Activated CD8-positive, alpha-beta T cell treated with anti-CD3 and anti-CD28 coated beads, Interleukin-2, amount 10 ng/mL, durations not matched to agents 7 days and 5 days (primary cell): ENCODE measurements at regions not wholly inside any gene's neighbourhood (a gene's known extent, or its start where the extent isn't known, plus 50 kb on each side); places are given as distances from the start of the nearest gene placed in this dataset.

Source experiments
- ATAC-seq: fragments of 150-1000 bp; cut with Tn5 transposase; one replicate; pipeline ENCODE4 v1.10.0; 2021; ENCODE audit warnings: moderate library complexity
- CTCF ChIA-PET: fragments of 350-600 bp; sonication (Branson Sonifier 250); formaldehyde crosslinking; loops from one replicate; lab custom pipeline; 2021; ENCODE audit warnings: antibody characterized with exemption; lab: Charles Lee
- POLR2A ChIA-PET: fragments of 350-600 bp; sonication (Branson Sonifier 250); formaldehyde crosslinking; loops from one replicate; lab custom pipeline; 2021; ENCODE audit warnings: antibody characterized with exemption; lab: Charles Lee
- DNase-seq: peaks from one replicate; pipeline ENCODE4 v3.0.0-alpha.2; 2020
- H3K27ac Mint-ChIP-seq: one replicate; pipeline ENCODE4 v1.8.0; 2021; ENCODE audit warnings: mild to moderate bottlenecking, mixed read lengths
- H3K27me3 Mint-ChIP-seq: one replicate; pipeline ENCODE4 v1.8.0; 2021; ENCODE audit warnings: low read depth, mixed read lengths
- H3K36me3 Mint-ChIP-seq: one replicate; pipeline ENCODE4 v1.8.0; 2021; ENCODE audit warnings: low read depth, mixed read lengths
- H3K4me1 Mint-ChIP-seq: one replicate; pipeline ENCODE4 v1.8.0; 2021; ENCODE audit warnings: low read depth, mixed read lengths
- H3K4me3 Mint-ChIP-seq: one replicate; pipeline ENCODE4 v1.8.0; 2021; ENCODE audit warnings: mild to moderate bottlenecking, mixed read lengths
- H3K9me3 Mint-ChIP-seq: one replicate; pipeline ENCODE4 v1.8.0; 2022; ENCODE audit warnings: mixed read lengths; ENCODE audit not compliant: insufficient read depth

DNA sequence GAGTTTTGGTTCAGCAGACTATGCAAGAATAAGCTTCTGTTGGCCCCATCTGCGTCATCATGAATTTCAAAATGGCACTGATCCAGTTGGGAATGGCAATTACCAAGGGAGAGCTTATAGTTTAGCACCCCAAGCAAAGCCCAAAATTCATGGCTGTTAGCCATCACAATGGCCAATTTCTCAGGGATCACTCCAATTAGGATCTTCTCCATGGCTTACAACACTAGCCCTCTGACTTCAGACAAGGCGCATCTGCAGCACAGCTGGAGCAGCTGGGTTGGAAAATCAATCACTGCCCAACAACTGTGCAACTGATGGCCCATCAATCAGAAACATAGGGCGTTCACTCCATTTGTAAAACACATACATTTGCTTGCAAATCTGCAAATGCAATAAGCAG is 273.6 kb downstream of the SRBD1 start:
- ChIA-PET CTCF (no interaction called here), POLR2A (no interaction called here)
- ATAC-seq: no peak
- Mint-ChIP-seq H3K4me3 (no peak overlapping the region), H3K27ac (no peak overlapping the region), H3K9me3 (no peaks in the 10 kb centered on the region), H3K36me3 (no peaks in the 10 kb centered on the region), H3K4me1 (no peaks in the 10 kb centered on the region), H3K27me3 (no peaks in the 10 kb centered on the region)
- DNase-seq: no peak

DNA sequence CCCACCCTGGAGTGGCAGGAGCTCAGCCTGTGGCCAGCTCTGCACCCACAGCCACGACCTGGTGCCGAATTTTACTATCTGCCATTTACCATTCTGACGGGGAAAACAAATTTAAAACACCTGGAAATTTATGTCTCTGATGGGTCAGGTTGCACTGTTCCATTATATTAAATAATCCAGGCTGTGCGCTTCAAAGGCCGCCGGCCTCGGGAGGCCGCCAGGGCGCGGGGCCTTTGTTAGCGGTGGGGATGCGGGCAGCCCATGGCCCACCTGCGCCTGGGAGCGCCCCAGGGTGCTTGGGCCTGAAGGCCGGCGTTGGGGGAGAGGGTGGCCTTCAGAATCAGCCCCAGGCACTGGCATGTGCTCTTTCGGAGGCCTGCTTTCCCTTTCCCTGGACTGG is 276.9 kb downstream of the SRBD1 start:
- Mint-ChIP-seq H3K27me3 (no peaks in the 10 kb centered on the region), H3K4me1 (no peaks in the 10 kb centered on the region), H3K27ac (no peak overlapping the region), H3K4me3 (no peak overlapping the region), H3K36me3 (no peaks in the 10 kb centered on the region), H3K9me3 (no peaks in the 10 kb centered on the region)
- no peak for DNase-seq
- no peak for ATAC-seq
- CTCF ChIA-PET: no interaction called here
- POLR2A ChIA-PET: no interaction called here

DNA sequence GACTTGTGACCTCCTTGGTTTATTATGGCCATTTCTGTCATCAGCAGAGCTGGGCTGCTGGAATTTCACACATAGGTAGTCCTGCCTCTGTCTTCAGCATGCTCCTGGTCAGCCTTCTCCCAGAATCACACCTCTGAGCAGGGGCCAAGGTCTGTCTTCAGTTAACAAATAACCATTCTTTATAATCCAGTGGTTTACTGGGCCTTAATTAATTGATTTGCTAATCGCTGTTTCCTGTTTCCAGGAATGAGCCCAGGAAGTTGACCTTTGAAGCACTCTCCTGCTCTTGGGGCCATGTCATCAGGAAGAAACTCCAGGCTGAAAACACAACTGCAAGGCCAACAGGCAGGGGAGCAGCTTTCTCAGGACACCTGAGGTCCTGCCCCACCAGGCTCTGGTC is 278.5 kb downstream of the SRBD1 start:
- DNase-seq (no peak), ATAC-seq (no peak)
- no peak overlapping the region for H3K4me3 Mint-ChIP-seq
- H3K27ac Mint-ChIP-seq: no peak overlapping the region
- no peaks in the 10 kb centered on the region for H3K36me3 Mint-ChIP-seq
- ChIA-PET POLR2A (no interaction called here), CTCF (no interaction called here)
- no peaks in the 10 kb centered on the region for H3K4me1 Mint-ChIP-seq
- H3K9me3 Mint-ChIP-seq: no peaks in the 10 kb centered on the region
- peaks cover 1% of the 10 kb centered on the region for H3K27me3 Mint-ChIP-seq

DNA sequence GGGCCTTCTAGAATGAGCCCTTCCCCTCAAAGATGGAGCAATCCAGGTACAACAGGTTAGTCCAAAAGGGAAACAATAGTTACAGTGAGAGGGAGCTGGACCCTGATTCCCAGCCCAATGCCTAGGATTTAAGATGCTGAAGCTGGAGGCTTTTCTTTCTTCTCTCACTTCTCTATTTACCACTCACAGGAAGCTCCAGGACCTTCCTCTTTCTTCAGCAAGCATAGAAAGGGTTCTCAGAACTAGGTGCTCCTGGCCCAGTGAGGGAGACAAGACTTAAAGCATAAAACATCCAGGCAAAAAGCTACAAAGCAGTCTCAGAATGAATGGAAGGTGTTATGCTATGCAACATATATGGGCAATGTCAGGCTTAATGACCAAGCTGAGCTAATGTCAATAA is 279.0 kb downstream of the SRBD1 start:
- CTCF ChIA-PET: no interaction called here
- no peaks in the 10 kb centered on the region for H3K9me3 Mint-ChIP-seq
- no peaks in the 10 kb centered on the region for H3K4me1 Mint-ChIP-seq
- H3K4me3 Mint-ChIP-seq: no peak overlapping the region
- DNase-seq: no peak
- peaks cover 2% of the 10 kb centered on the region for H3K27me3 Mint-ChIP-seq
- no peak overlapping the region for H3K27ac Mint-ChIP-seq
- no peak for ATAC-seq
- POLR2A ChIA-PET: no interaction called here
- H3K36me3 Mint-ChIP-seq: no peaks in the 10 kb centered on the region

DNA sequence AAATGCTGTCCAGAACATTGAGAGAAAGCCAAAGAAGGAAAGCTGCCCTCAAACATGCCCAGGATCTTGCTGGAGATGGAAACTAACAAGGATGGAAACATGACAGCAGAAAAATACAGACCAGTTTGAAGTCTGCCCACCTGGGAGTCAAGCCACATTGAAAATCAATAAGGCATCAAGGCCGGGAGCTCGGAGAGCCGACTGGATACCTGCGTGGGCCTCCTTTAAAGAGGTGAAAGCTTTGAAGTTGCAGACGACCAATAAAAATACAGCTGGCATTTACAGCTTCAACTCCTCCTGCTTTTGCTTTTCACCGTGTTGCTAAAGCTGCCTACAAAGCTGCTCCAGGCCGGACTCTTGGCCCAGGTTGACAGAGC is 279.7 kb downstream of the SRBD1 start:
- ChIA-PET CTCF (interaction anchor here (0.9 kb wide), 1 partner anchor 306 kb away, joined by 3 read pairs; no protein-coding TSS in a partner anchor), POLR2A (no interaction called here)
- ATAC-seq (no peak), DNase-seq (no peak)
- H3K27me3 Mint-ChIP-seq: peaks cover 5% of the 10 kb centered on the region
- H3K4me3 Mint-ChIP-seq: no peak overlapping the region
- H3K27ac Mint-ChIP-seq: no peak overlapping the region
- no peaks in the 10 kb centered on the region for H3K4me1 Mint-ChIP-seq
- H3K9me3 Mint-ChIP-seq: no peaks in the 10 kb centered on the region
- H3K36me3 Mint-ChIP-seq: no peaks in the 10 kb centered on the region

DNA sequence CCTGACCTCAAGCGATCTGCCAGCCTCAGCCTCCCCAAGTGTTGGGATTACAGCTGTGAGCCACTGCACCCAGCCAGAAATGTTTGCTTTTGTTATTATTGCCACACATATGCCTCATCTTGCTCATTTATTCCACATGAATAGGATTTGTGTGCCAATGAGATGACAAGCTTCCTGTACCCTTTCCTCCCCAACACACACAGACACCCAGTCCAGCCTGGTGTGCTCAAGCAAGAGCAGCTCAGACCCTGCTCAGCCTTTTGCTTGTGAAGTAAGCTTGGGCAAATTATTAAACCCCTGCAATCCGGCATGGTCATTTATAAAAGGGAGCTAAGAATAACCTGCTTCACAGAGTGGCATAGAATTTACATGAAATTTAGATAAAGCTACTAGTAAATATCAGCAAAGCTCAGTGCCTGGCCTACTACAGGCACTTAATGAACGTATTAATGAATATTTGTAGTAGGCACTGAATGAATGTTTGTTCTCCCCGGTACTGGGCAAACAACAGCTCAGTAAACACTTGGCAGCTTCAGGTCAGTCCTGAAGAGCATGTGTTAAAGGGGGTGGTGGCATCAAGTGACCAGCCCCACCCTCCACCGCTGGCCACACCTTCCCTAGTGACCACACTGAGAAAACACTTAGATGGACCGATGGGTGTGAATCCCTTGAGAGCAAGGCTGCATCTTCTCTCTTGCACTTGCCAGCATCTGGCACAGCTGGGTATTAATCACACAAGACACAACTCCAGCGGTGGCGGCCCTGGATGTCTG is 280.2 kb downstream of the SRBD1 start:
- ATAC-seq: no peak

DNA sequence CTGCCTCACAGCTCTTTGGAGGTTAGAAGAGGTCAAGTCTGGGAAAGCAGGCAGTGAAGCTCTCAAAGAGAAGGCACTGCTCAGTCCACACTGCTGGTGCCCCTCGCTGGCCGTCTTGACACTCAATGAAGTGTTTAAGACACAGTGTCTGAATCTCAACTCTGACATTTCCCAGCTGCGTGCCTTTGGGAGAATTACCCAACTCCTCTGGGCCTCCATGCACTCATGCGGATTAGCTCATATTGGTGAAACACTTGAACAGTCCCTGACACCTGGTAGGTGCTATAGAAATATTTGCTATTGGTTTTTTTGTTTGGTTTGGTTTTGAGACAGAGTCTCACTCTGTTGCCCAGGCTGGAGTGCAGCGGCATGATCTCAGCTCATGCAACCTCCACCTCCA is 281.0 kb downstream of the SRBD1 start:
- ChIA-PET POLR2A (no interaction called here), CTCF (no interaction called here)
- no peak overlapping the region for H3K4me3 Mint-ChIP-seq
- no peaks in the 10 kb centered on the region for H3K9me3 Mint-ChIP-seq
- ATAC-seq (no peak), DNase-seq (no peak)
- H3K27me3 Mint-ChIP-seq: peaks cover 11% of the 10 kb centered on the region
- H3K36me3 Mint-ChIP-seq: no peaks in the 10 kb centered on the region
- H3K27ac Mint-ChIP-seq: no peak overlapping the region
- no peaks in the 10 kb centered on the region for H3K4me1 Mint-ChIP-seq

More for the DNA sequence above, 280.2 kb downstream of the SRBD1 start:
- Mint-ChIP-seq H3K36me3 (no peaks in the 10 kb centered on the region), H3K4me1 (no peaks in the 10 kb centered on the region), H3K4me3 (no peak overlapping the region), H3K27ac (no peak overlapping the region), H3K27me3 (peaks cover 6% of the 10 kb centered on the region), H3K9me3 (no peaks in the 10 kb centered on the region)
- POLR2A ChIA-PET: no interaction called here
- CTCF ChIA-PET: interaction anchor here (0.9 kb wide), 1 partner anchor 306 kb away, joined by 3 read pairs; no protein-coding TSS in a partner anchor
- no peak for DNase-seq

DNA sequence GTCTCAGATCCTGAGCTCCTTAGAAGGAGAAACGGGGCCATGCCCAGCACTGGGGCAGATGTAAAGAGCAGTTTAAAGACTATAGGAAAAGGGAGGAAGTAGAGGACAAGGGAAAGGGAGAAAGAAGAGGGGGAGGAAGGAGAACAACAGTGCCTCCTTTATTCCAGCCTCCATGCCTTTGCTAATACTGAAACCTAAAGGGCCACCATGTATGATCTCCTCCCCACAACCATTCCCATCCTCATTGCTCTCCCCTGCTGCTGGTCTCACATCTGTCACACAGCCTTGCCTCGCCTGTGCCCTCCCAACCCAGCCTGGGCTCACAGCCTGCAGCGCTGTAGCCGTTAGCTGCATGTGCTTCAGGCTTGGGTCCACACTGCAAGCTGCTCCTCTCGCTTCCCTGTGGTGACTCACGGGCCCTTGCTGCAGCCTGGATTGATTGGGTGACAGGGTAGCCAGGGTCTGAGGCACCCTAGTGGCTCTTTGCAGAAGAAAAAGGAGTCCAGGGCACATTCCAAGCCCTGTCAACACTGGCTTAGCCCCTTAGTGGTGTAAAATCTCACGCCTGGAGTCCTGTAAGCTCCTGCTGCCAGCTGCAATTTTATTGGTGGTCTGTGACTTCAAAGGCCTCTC is 281.9 kb downstream of the SRBD1 start:
- Mint-ChIP-seq H3K4me1 (no peaks in the 10 kb centered on the region), H3K36me3 (no peaks in the 10 kb centered on the region), H3K27ac (no peak overlapping the region), H3K4me3 (no peak overlapping the region), H3K27me3 (peaks cover 11% of the 10 kb centered on the region), H3K9me3 (no peaks in the 10 kb centered on the region)
- no peak for ATAC-seq
- ChIA-PET CTCF (no interaction called here), POLR2A (no interaction called here)
- no peak for DNase-seq

DNA sequence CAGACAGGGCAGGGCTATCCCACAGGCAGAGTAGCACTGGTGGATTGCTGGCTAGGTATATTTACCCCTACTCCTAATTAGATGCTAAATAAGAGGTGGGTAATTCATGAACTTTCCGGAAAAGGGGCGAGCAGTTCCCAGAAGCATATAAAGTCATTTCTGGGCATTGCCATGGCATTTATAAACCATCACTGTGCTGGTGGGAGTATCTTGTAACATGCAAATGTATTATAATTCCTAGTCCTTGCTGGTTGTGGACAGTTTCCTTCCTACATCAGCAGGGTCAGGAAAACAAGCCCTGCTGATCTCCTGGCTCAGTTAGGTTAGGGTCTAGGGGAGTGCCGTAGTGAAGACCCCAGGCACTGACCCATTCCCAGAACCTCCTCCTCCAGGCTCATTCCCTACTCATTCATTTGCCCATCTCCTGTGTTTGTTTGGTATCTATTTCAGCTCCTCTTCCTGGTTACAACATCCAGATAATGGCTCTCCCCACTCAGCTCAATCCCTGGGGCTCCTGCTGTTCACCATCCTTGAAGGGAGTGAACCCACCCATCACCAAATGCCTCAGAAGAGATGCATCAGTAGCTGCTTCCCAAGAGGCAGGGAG is 282.7 kb downstream of the SRBD1 start:
- Mint-ChIP-seq H3K27me3 (peaks cover 11% of the 10 kb centered on the region), H3K9me3 (no peaks in the 10 kb centered on the region), H3K4me3 (no peak overlapping the region), H3K27ac (no peak overlapping the region), H3K36me3 (no peaks in the 10 kb centered on the region), H3K4me1 (no peaks in the 10 kb centered on the region)
- ChIA-PET POLR2A (no interaction called here), CTCF (no interaction called here)
- ATAC-seq (no peak), DNase-seq (no peak)

DNA sequence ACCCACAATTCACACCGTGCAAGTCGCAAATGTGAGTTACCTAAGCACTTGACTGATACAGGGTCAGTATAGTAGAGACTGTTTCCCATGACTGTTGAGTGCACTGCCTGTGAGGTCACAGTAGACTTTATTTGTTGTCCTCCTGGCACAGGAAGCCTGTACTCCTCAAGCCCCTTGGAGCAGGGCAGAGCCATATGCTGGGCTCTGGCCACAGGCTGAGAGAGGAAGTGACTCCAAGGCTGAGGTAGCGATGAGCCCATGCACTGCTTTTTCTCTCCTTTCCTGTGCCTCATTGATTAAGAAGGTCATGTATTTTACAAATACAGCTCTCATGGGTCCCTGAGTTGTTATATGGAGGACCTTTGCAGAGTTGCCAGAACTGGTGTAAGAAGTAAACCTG is 287.7 kb downstream of the SRBD1 start:
- no peak for DNase-seq
- ChIA-PET POLR2A (no interaction called here), CTCF (no interaction called here)
- Mint-ChIP-seq H3K4me1 (no peaks in the 10 kb centered on the region), H3K27me3 (peaks cover 11% of the 10 kb centered on the region), H3K27ac (no peak overlapping the region), H3K9me3 (no peaks in the 10 kb centered on the region), H3K4me3 (no peak overlapping the region), H3K36me3 (no peaks in the 10 kb centered on the region)
- no peak for ATAC-seq

DNA sequence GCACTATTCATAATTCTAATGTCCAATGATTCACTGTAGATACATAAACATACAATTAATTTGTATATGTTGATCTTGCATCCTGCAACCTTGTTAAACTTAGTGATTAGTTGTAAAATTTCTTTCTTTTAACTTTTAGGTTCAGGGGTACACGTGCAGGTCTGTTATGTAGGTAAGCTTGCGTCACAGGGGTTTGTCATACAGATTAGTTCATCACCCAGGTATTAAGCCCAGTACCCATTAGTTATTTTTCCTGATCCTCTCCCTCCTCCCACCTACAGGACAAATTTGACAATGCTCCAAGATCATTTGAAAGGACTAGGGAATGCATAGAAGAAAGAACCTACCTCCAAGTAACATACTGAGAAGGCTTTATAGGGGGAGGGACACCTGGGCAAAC is 290.1 kb downstream of the SRBD1 start:
- ChIA-PET POLR2A (no interaction called here), CTCF (no interaction called here)
- H3K27me3 Mint-ChIP-seq: peaks cover 6% of the 10 kb centered on the region
- H3K4me3 Mint-ChIP-seq: no peak overlapping the region
- no peaks in the 10 kb centered on the region for H3K4me1 Mint-ChIP-seq
- DNase-seq (no peak), ATAC-seq (no peak)
- no peaks in the 10 kb centered on the region for H3K9me3 Mint-ChIP-seq
- no peaks in the 10 kb centered on the region for H3K36me3 Mint-ChIP-seq
- no peak overlapping the region for H3K27ac Mint-ChIP-seq

DNA sequence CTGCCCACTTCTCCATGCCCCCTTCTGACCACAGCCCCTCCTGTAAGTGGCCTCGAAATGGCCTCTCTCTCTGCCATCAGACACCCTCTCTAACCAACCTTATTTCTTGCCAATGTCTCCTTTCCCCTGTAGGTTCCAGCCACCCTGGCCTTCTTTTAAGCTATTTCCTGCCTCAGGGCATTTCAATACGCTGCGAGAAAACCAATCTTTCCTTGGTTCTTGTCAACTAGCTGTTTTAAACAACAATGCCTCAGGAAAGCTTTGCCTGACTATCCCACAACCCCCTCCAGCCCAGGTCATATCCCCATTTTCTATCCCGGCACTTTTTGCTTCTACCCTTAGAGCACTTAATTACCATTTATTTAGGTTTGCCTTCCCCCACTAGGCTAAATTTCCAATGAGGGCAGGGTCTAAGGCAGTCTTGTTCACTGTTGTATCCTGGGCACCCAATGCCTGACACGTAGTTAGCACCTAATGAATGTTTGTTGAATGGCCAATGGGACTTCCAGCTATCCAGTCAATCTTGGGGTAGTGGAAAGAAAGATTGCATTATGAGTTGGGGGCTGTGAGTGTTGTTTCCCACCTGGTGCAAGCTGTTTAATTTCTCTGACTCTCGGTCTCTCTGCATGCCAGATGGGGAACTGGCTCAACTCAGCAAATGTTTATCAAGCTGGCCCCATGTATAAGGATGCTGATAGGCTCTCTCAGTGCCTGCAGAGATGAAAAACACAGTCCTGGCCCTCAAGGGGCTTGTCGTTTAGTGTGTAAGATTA is 291.2 kb downstream of the SRBD1 start:
- H3K4me1 Mint-ChIP-seq: no peaks in the 10 kb centered on the region
- POLR2A ChIA-PET: no interaction called here
- no peak overlapping the region for H3K4me3 Mint-ChIP-seq
- no peaks in the 10 kb centered on the region for H3K9me3 Mint-ChIP-seq
- DNase-seq (no peak), ATAC-seq (no peak)
- no peaks in the 10 kb centered on the region for H3K36me3 Mint-ChIP-seq
- CTCF ChIA-PET: no interaction called here
- H3K27me3 Mint-ChIP-seq: no peaks in the 10 kb centered on the region
- no peak overlapping the region for H3K27ac Mint-ChIP-seq
